ENCODE measurements at regions not wholly inside any gene's neighbourhood (a gene's known extent, or its start where the extent isn't known, plus 50 kb on each side); places are given as distances from the start of the nearest gene placed in this dataset.

- no peak for TF ChIP-seq POLR2AphosphoS5 (IDR thresholded peaks at IDR 0.05; ENCODE audit: low read depth, low read length)
- TF ChIP-seq POLR2A (IDR thresholded peaks at IDR 0.05; ENCODE audit: low read depth, low read length): no peak
- TF ChIP-seq TAF1 (IDR thresholded peaks at IDR 0.05; ENCODE audit: low read depth, low read length): no peak
- no peak for TF ChIP-seq SPI1 (IDR thresholded peaks at IDR 0.05; ENCODE audit: low read depth, low read length)
- no peak for TF ChIP-seq PAX5 (IDR thresholded peaks at IDR 0.05; ENCODE audit: insufficient read depth, low read length, severe bottlenecking)
Measured at GRCh38 chr11:97685695-97686094, 1295.9 kb downstream of the JRKL start.

All from GM12891 (cell line).